HT-29 (cell line): ENCODE measurements at regions not wholly inside any gene's neighbourhood (a gene's known extent, or its start where the extent isn't known, plus 50 kb on each side); places are given as distances from the start of the nearest gene placed in this dataset.

Experiments
- DNase-seq: peaks from one replicate; pipeline ENCODE4 v3.0.0-alpha.2; 2015; ENCODE audit warnings: low spot score

- DNase-seq: no peak
Observed at GRCh38 chr21:20511216-20511880, 486.9 kb upstream of the NCAM2 start.

GRCh38 chr21:20515446-20515845, 482.8 kb upstream of the NCAM2 start:
- no peak for DNase-seq

GRCh38 chr21:20519076-20519475, 479.1 kb upstream of the NCAM2 start:
- no peak for DNase-seq

- DNase-seq: no peak
Observed at GRCh38 chr21:20522611-20523010, 475.6 kb upstream of the NCAM2 start.

GRCh38 chr21:20523191-20523590, 475.0 kb upstream of the NCAM2 start:
- no peak for DNase-seq

GRCh38 chr21:20527731-20528460, 470.3 kb upstream of the NCAM2 start:
- no peak for DNase-seq

- no peak for DNase-seq
Observed at GRCh38 chr21:20537130-20537529, 461.1 kb upstream of the NCAM2 start.

GRCh38 chr21:20538039-20538658, 460.1 kb upstream of the NCAM2 start:
- DNase-seq: no peak

- DNase-seq: no peak
Observed at GRCh38 chr21:20545454-20545853, 452.8 kb upstream of the NCAM2 start.

GRCh38 chr21:20551939-20552338, 446.3 kb upstream of the NCAM2 start:
- DNase-seq: no peak

GRCh38 chr21:20554785-20555184, 443.4 kb upstream of the NCAM2 start:
- no peak for DNase-seq

- peak; percentile 12 for DNase-seq
Observed at GRCh38 chr21:20570824-20571232, 427.4 kb upstream of the NCAM2 start.

GRCh38 chr21:20572582-20572981, 425.6 kb upstream of the NCAM2 start:
- no peak for DNase-seq

- DNase-seq: no peak
Observed at GRCh38 chr21:20581361-20581760, 416.8 kb upstream of the NCAM2 start.

GRCh38 chr21:20591284-20591683, 406.9 kb upstream of the NCAM2 start:
- no peak for DNase-seq

- DNase-seq: no peak
Observed at GRCh38 chr21:20592463-20592862, 405.7 kb upstream of the NCAM2 start.

- no peak for DNase-seq
Observed at GRCh38 chr21:20603236-20603635, 395.0 kb upstream of the NCAM2 start.

- DNase-seq: no peak
Observed at GRCh38 chr21:20611008-20611407, 387.2 kb upstream of the NCAM2 start.

GRCh38 chr21:20613654-20614053, 384.6 kb upstream of the NCAM2 start:
- no peak for DNase-seq

- DNase-seq: no peak
Observed at GRCh38 chr21:20617130-20617529, 381.1 kb upstream of the NCAM2 start.

- DNase-seq: no peak
Observed at GRCh38 chr21:20618878-20619277, 379.3 kb upstream of the NCAM2 start.

- no peak for DNase-seq
Observed at GRCh38 chr21:20627594-20627993, 370.6 kb upstream of the NCAM2 start.

GRCh38 chr21:20631633-20632032, 366.6 kb upstream of the NCAM2 start:
- DNase-seq: no peak
